Uterus (tissue), 3 donors: ENCODE measurements at regions not wholly inside any gene's neighbourhood (a gene's known extent, or its start where the extent isn't known, plus 50 kb on each side); places are given as distances from the start of the nearest gene placed in this dataset.

Experiments
- DNase-seq, 2 donors: peaks; one replicate each; pipeline ENCODE4 v3.0.0-alpha.2; 2019 to 2020
- H3K27ac ChIP-seq, 2 donors: fragments of 200-600 bp; sonication (generic); 1 replicate in 1 of 2; 2 replicates in 1 of 2; pipeline ENCODE4 v1.5.1; 2016 to 2018
- H3K27me3 ChIP-seq, 2 donors: fragments of 200-600 bp; sonication (generic); one replicate each; pipeline ENCODE4 v1.5.1; 2018 to 2019; ENCODE audit warnings: control low read depth in 1 of 2
- H3K36me3 ChIP-seq, 2 donors: fragments of 200-600 bp; sonication (generic); one replicate each; pipeline ENCODE4 v1.5.1; 2019; ENCODE audit warnings: control low read depth in 1 of 2
- H3K4me1 ChIP-seq, 2 donors: fragments of 200-600 bp; sonication (generic); one replicate each; pipeline ENCODE4 v1.5.1; 2018 to 2019; ENCODE audit warnings: control low read depth in 1 of 2
- H3K4me3 ChIP-seq, 2 donors: fragments of 200-600 bp; sonication (generic); 1 replicate in 1 of 2; 2 replicates in 1 of 2; pipeline ENCODE4 v1.5.1; 2018 to 2019; ENCODE audit warnings: mild to moderate bottlenecking in 1 of 2
- H3K9me3 ChIP-seq, 2 donors: fragments of 200-600 bp; sonication (generic); one replicate each; pipeline ENCODE4 v1.5.1; 2019; ENCODE audit warnings: control low read depth in 1 of 2
- POLR2A ChIP-seq, 2 donors: fragments of 450-650 bp; IDR thresholded peaks; one replicate each; pipeline ENCODE4 v1.6.1; 2016; ENCODE audit warnings: antibody characterized with exemption in 2 of 2, mild to moderate bottlenecking in 1 of 2, moderate library complexity in 1 of 2
- intact Hi-C: fragments of 100-400 bp; cut with DNase I; formaldehyde crosslinking; loops from one replicate; pipeline ENCODE4 v1.15.1; 2023; ENCODE audit warnings: low total_unique reads
- TF ChIP-seq, protein P1 (sequence below), 4 experiments: fragments of 200-600 bp in 2 of 4; fragments of 450-650 bp in 2 of 4; sonication (generic) in 2 of 4; IDR thresholded peaks; one replicate each; pipeline ENCODE4 v1.5.1; 2016 to 2019; ENCODE audit warnings: antibody characterized with exemption in 4 of 4, mild to moderate bottlenecking in 2 of 4, moderate library complexity in 1 of 4
- donor health status: DM: yes; HTN: yes; CAD: no.

DNA sequence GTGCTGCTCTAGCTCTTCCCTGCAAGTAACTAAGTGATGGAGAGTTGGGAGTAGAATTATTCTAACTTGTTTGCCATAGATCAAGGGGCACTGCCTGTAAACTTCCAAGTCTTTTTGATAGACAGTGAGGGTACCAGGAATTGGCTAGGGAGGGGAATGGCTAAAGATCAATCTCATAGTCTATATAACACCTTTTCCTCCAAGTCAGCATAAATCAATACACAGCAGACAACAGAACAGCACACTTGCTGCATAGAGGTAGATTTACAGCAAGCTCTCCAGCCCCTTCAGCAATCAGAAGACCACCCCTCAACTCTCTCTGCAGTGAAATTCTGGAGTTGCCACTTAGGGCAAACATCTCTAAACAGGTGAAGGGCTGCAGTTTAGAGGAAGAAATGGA lies 643.5 kb upstream of the KLF4 start:
- Histone ChIP-seq H3K4me3 (no peak overlapping the region), H3K36me3 (no peaks in the 10 kb centered on the region), H3K9me3 (no peaks in the 10 kb centered on the region), H3K27ac (no peak overlapping the region), H3K27me3 (no peaks in the 10 kb centered on the region), H3K4me1 (no peaks in the 10 kb centered on the region)
- intact Hi-C loops: no loop called here
- no peak for TF ChIP-seq POLR2A (IDR thresholded peaks at IDR 0.05)
- TF ChIP-seq, protein P1, sequence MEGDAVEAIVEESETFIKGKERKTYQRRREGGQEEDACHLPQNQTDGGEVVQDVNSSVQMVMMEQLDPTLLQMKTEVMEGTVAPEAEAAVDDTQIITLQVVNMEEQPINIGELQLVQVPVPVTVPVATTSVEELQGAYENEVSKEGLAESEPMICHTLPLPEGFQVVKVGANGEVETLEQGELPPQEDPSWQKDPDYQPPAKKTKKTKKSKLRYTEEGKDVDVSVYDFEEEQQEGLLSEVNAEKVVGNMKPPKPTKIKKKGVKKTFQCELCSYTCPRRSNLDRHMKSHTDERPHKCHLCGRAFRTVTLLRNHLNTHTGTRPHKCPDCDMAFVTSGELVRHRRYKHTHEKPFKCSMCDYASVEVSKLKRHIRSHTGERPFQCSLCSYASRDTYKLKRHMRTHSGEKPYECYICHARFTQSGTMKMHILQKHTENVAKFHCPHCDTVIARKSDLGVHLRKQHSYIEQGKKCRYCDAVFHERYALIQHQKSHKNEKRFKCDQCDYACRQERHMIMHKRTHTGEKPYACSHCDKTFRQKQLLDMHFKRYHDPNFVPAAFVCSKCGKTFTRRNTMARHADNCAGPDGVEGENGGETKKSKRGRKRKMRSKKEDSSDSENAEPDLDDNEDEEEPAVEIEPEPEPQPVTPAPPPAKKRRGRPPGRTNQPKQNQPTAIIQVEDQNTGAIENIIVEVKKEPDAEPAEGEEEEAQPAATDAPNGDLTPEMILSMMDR (IDR thresholded peaks at IDR 0.05): no peak
- no peak for DNase-seq

DNA sequence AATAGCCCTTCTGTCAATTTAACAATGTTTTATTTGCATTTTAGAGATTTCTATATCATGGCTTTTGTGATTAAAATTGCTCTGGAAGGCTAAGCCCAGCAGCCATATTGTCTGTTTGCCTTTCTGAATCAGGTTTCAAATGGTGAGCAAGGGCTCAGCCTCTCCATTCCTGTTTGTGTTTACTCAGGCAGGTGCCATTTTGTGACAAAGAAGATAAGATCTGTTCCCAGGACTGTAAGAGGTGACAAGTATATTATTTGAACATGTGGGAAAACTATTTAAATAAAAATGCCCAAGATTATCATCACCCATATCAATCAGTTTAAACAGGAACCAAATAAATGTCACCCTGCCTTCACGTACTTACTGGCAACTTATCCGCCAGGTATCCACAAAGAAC lies 641.3 kb upstream of the KLF4 start:
- no peaks in the 10 kb centered on the region for H3K4me1 ChIP-seq
- no peak overlapping the region for H3K27ac ChIP-seq
- no peaks in the 10 kb centered on the region for H3K27me3 ChIP-seq
- intact Hi-C loops: no loop called here
- H3K9me3 ChIP-seq: no peaks in the 10 kb centered on the region
- no peak for DNase-seq
- H3K4me3 ChIP-seq: no peak overlapping the region
- no peaks in the 10 kb centered on the region for H3K36me3 ChIP-seq
- TF ChIP-seq, protein P1 (IDR thresholded peaks at IDR 0.05): no peak
- TF ChIP-seq POLR2A (IDR thresholded peaks at IDR 0.05): no peak

DNA sequence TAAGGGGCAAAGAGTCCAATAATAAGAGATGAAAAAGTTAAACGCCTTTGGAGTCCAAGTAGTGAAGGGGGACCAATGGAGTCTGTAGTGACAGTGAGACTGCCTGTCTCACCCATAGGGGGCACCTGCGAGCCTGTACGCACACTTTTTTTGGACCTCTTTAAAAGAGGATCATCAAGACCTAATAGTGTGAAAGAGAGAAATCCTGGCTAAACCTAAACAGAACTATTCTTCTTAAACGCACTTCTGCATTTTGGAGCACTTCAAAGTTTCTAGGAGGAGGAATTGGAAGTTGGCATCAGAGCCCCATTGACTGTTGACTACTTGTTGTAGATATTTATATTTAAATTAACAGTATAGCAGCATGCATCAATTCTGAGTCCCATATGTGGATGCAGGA lies 636.1 kb upstream of the KLF4 start:
- Histone ChIP-seq H3K4me1 (no peaks in the 10 kb centered on the region), H3K9me3 (no peaks in the 10 kb centered on the region), H3K27me3 (no peaks in the 10 kb centered on the region), H3K36me3 (no peaks in the 10 kb centered on the region), H3K27ac (no peak overlapping the region), H3K4me3 (no peak overlapping the region)
- DNase-seq: no peak
- TF ChIP-seq, protein P1 (IDR thresholded peaks at IDR 0.05): no peak
- TF ChIP-seq POLR2A (IDR thresholded peaks at IDR 0.05): no peak
- intact Hi-C loops: no loop called here

DNA sequence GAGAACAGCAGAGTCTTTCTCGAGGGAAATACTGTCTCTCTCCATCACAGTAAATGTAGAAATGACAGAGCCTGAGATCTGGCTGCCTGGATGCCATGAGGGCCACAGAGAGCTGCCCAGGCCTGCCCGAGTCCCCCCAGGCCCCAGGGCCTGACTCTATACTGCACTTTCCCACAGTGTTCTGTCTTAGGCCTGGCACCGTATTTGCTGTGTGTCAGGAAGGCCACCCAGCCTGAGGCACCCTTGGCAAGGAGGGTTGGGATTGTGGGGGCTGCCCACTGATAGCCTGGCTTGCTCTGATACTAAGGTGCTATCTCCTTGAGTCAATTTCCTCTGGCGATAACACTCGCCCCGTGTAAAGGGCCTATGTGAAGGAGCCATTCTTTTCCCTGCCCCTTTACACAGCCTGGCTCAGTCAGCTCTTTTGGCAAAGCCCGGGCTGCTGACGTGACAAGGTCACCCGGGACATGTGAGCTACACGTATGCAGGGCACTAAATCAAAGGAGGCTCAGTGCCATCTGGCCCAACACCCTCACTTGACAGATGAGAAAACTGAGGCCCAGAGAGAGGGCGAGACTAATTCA lies 630.1 kb upstream of the KLF4 start:
- no peak for TF ChIP-seq POLR2A (IDR thresholded peaks at IDR 0.05)
- TF ChIP-seq, protein P1 (IDR thresholded peaks at IDR 0.05): no peak
- no peak for DNase-seq
- Histone ChIP-seq H3K9me3 (no peaks in the 10 kb centered on the region), H3K27me3 (no peaks in the 10 kb centered on the region), H3K27ac (no peak overlapping the region), H3K36me3 (no peaks in the 10 kb centered on the region), H3K4me3 (no peak overlapping the region), H3K4me1 (no peaks in the 10 kb centered on the region)
- intact Hi-C loops: no loop called here

DNA sequence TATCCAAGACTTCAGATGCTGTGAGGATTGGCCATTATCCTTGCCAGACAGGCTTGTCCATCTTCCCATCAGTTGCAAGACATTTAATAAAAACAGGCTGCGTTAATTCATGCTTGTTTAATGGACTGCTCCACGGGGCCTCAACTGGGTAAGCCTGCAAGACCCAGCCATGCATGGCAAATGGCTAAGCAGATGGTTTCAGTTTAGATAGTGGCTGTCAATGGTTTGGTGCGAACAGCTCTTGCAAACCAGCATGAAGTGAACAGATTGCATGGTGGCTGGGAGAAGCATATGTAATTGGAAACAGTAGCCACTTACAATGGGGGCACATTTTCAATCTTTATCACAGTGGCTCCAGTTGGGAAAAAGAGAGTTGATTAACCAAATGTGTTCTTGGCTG lies 628.2 kb upstream of the KLF4 start:
- no peaks in the 10 kb centered on the region for H3K36me3 ChIP-seq
- H3K4me3 ChIP-seq: no peak overlapping the region
- H3K27me3 ChIP-seq: no peaks in the 10 kb centered on the region
- no peak overlapping the region for H3K27ac ChIP-seq
- intact Hi-C loops: no loop called here
- TF ChIP-seq, protein P1 (IDR thresholded peaks at IDR 0.05): no peak
- no peak for TF ChIP-seq POLR2A (IDR thresholded peaks at IDR 0.05)
- no peaks in the 10 kb centered on the region for H3K9me3 ChIP-seq
- H3K4me1 ChIP-seq: no peaks in the 10 kb centered on the region
- DNase-seq: no peak
